NT2/D1 (cell line): ENCODE measurements at regions not wholly inside any gene's neighbourhood (a gene's known extent, or its start where the extent isn't known, plus 50 kb on each side); places are given as distances from the start of the nearest gene placed in this dataset.

Experiments used
- YY1 ChIP-seq: IDR thresholded peaks from 2 replicates; pipeline ENCODE4 v1.6.1; 2011; ENCODE audit not compliant: insufficient read length, insufficient read depth
- ZNF274 ChIP-seq: IDR thresholded peaks from 2 replicates; pipeline ENCODE4 v1.6.1; 2011; ENCODE audit warnings: mild to moderate bottlenecking, low read depth, low read length

DNA sequence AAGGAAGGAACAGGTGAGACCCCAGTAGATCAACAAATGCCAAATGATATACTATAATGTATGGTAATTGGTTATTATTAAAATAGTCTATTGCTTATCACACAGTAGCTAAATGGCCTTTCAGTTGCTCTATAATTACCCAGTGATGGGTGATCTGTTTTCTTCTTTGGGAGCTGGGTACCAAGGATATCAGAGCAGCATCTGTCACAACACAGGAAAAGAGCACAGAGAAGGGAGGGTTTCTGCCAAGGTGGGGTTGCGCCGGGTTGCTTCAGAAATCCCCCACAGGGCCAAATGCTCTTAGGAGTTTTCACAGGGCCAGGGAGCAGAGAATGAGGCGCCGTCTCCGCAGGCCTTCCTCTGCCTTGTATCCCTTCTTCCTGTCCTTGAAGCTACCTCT, 469.4 kb downstream of the INSC start:
- TF ChIP-seq YY1: no peak
- no peak for TF ChIP-seq ZNF274
